ENCODE measurements at regions not wholly inside any gene's neighbourhood (a gene's known extent, or its start where the extent isn't known, plus 50 kb on each side); places are given as distances from the start of the nearest gene placed in this dataset.

GRCh38 chr21:39124681-39125251 is 58.5 kb downstream of the PSMG1 start:
- no peak for ATAC-seq
- TF ChIP-seq GLIS3 (CRISPR knock-in tag; IDR thresholded peaks at IDR 0.05) (no peak), CSDC2 (CRISPR knock-in tag; IDR thresholded peaks at IDR 0.05) (no peak), ESRRG (CRISPR knock-in tag; IDR thresholded peaks at IDR 0.05) (no peak), TCF4 (CRISPR knock-in tag; IDR thresholded peaks at IDR 0.05; ENCODE audit: borderline replicate concordance) (no peak), ZFP30 (CRISPR knock-in tag; IDR thresholded peaks at IDR 0.05) (no peak), ZNF70 (CRISPR knock-in tag; IDR thresholded peaks at IDR 0.05) (no peak), SNAI2 (CRISPR knock-in tag; IDR thresholded peaks at IDR 0.05) (no peak), OSR1 (CRISPR knock-in tag; IDR thresholded peaks at IDR 0.05) (no peak), ZNF565 (CRISPR knock-in tag; conservative IDR thresholded peaks at IDR 0.05; ENCODE audit: low read depth) (no peak), RARB (CRISPR knock-in tag; IDR thresholded peaks at IDR 0.05) (no peak), BACH2 (CRISPR knock-in tag; IDR thresholded peaks at IDR 0.05; ENCODE audit: borderline replicate concordance) (no peak), TSHZ2 (CRISPR knock-in tag; IDR thresholded peaks at IDR 0.05) (no peak), ARNTL (CRISPR knock-in tag; IDR thresholded peaks at IDR 0.05; ENCODE audit: borderline replicate concordance, low read depth) (no peak), ZNF8 (CRISPR knock-in tag; IDR thresholded peaks at IDR 0.05) (no peak), POU6F1 (CRISPR knock-in tag; IDR thresholded peaks at IDR 0.05; ENCODE audit: borderline replicate concordance, low read depth) (no peak), PPARA (CRISPR knock-in tag; IDR thresholded peaks at IDR 0.05; ENCODE audit: borderline replicate concordance) (no peak), CREB5 (CRISPR knock-in tag; IDR thresholded peaks at IDR 0.05; ENCODE audit: low read depth) (no peak), ISL1 (CRISPR knock-in tag; IDR thresholded peaks at IDR 0.05) (no peak)

- TF ChIP-seq CREB5 (CRISPR knock-in tag; IDR thresholded peaks at IDR 0.05; ENCODE audit: low read depth) = no peak
- no peak for TF ChIP-seq RARB (CRISPR knock-in tag; IDR thresholded peaks at IDR 0.05)
- TF ChIP-seq ZC3H10 (CRISPR knock-in tag; IDR thresholded peaks at IDR 0.05) = no peak
- TF ChIP-seq CSRNP3 (CRISPR knock-in tag; IDR thresholded peaks at IDR 0.05) = no peak
- no peak for TF ChIP-seq TCF4 (CRISPR knock-in tag; IDR thresholded peaks at IDR 0.05; ENCODE audit: borderline replicate concordance)
- no peak for TF ChIP-seq PATZ1 (CRISPR knock-in tag; IDR thresholded peaks at IDR 0.05; ENCODE audit: borderline replicate concordance)
- TF ChIP-seq POU6F1 (CRISPR knock-in tag; IDR thresholded peaks at IDR 0.05; ENCODE audit: borderline replicate concordance, low read depth) = no peak
- no peak for TF ChIP-seq ZNF8 (CRISPR knock-in tag; IDR thresholded peaks at IDR 0.05)
- no peak for TF ChIP-seq CSDC2 (CRISPR knock-in tag; IDR thresholded peaks at IDR 0.05)
- ATAC-seq = no peak
These were observed 59.9 kb downstream of the PSMG1 start for GRCh38 chr21:39123375-39123774.
